ELF-1 (cell line): ENCODE measurements at regions not wholly inside any gene's neighbourhood (a gene's known extent, or its start where the extent isn't known, plus 50 kb on each side); places are given as distances from the start of the nearest gene placed in this dataset.

Experiments
- DNase-seq: peaks from one replicate; pipeline ENCODE4 v3.0.0-alpha.2; 2016; ENCODE audit warnings: low read depth, low spot score

DNA sequence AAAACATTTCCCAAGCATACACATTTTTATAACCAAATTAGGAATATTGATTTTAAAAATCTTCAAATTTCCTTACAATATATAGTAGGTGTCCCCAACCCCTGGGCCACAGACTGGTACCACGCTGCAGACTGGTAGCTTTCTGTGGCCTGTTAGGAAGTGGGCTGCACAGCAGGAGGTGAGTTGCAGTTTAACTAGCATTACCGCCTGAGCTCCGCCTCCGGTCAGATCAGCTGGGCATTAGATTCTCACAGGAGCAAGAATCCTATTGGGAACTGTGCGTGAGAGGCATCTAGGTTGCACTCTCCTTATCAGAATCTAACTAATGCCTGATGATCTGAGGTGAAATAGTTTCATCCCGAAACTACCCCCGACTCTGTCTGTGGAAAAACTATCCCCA, 62.1 kb downstream of the ZWINT start:
- DNase-seq: peak; percentile 11

DNA sequence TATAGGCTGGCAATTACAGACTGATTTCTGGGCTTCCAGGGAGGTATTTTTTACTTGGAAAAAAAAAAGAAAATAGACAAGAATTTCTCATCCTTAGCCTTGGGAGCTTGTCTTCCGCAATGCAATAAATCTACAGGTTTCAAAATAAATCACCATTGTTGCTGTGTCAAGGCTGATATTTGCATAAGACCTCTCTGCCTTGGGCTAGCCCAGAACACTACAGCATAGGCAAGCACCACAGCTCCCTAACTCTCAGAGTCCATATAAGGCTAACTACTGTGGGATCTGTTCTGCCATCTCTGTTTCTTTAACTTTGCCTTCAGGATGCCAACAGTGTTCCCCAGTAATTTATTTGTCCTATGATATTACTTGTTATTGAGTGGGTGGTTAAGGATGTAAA, 64.4 kb downstream of the ZWINT start:
- DNase-seq: no peak

DNA sequence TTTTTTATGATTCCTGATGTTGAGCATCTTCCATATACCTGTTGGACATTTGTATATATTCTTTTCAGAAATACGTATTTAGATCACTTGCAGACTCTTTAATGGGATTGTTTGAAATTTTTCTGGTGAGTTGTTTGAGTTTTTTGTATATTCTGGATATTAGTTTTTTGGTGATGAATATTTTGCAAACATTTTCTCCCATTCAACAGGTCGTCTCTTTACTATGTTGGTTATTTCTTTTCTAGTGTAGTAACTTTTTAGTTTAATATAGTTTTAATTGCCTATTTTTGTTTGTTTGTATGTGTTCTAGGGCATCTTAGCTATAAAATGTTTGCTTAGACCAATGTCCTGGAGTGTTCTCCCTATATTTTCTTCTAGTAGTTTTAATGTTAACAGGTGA, 72.7 kb downstream of the ZWINT start:
- DNase-seq: no peak

DNA sequence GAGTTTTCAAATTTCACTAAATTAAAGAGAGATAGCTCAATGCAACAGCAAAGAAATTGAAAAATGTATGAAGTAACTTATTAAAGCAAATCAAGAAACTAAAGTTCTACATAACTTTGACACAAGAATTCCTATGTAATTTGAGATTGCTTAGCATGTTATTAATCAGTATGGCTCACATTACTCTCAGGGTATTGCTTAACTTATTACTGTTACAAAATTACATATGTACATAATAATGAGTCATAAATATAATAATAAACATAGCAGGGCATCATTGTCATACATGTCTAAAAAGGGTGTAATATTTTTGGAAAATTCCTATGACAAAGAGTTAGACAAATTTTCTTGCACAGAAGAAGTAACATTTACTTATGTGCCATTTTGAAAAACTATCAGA, 75.0 kb downstream of the ZWINT start:
- no peak for DNase-seq

DNA sequence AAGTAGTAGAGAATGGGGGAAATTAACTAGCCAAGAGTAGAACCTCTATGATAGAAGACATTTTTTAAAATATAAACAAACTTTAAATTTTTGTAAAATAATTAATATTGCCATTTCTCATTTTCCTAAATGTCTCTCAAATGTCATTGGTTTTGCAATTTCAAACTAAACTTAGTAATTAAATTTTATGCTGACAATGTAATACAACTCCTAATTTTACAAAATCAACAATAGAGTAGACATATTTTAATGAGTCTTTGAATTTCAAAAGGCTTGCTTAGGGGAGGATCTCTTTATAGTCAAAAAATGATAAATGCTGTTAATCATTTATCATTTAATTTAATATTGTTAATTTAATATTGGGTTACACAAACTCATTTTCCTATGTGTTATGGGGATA, 81.8 kb downstream of the ZWINT start:
- DNase-seq: no peak

DNA sequence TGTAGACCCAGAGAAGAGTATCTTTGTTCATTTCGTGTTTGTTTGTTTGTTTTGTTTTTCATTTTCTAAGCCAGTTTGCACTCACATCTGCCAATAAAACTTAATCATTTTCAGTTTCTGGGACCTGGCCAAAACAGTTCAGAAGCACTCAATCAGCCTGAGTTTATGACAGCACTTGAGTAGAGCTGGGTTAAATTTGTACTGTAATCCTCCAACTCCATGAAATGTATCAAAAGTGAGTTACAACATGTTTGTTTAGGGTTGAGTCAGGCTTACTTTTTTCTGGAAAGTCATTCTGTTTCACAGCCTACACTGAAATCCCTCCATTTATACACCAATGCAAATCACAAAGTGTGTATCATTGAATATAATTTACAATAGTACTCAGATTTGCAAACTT, 91.9 kb downstream of the ZWINT start:
- DNase-seq: no peak

DNA sequence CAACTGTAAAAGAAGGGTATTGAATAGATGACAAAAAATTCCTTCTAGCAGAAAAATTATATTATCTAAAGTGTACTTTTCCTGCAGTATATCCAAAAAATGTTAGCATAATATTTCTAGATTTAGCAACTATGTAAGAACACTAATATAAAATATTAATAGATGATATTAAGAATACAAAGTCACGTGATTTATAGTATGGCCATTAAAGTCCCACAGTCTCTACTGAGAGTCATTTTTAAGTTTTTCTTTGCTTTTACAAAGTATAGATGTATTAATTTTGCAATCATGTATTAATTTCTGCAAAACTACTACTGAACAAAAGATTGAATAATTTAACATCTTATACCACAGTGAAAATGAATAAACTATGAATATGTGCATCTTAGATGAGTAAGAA, 94.9 kb downstream of the ZWINT start:
- no peak for DNase-seq

DNA sequence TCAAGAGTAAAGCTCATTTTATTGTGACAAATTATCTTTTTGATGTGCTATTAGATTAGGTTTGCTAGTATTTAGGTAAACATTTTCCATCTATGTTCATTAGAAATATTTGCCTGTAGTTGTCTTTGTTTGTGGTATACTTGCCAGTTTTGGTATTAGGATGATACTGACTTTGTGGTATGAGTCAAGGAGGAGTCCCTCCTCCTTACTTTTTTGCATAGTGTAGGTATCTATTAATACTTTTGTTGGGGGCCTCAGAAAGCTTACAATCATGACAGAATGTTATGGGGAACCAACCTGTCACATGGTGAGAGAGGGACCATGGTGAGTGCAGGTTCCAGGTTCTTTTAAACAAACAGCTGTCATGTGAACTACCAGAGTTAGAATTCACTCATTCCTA, 102.1 kb downstream of the ZWINT start:
- DNase-seq: no peak

DNA sequence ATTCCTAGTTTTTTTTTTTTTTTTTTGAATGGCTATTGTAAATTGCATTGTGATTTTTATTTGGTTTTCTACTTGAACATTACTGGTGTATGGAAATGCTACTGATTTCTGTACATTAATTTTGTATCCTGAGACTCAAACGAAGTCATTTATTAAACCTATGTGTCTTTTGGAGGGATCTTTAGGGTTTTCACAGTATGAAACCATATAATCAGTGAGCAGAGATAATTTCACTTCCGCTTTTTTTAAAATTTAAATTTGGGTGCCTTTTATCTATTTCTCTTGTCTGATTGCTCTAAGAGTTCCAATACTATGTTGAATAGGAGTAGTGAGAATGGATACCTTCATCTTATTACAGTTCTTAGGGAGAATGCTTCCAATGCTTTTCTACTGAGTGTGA, 102.7 kb downstream of the ZWINT start:
- DNase-seq: no peak

DNA sequence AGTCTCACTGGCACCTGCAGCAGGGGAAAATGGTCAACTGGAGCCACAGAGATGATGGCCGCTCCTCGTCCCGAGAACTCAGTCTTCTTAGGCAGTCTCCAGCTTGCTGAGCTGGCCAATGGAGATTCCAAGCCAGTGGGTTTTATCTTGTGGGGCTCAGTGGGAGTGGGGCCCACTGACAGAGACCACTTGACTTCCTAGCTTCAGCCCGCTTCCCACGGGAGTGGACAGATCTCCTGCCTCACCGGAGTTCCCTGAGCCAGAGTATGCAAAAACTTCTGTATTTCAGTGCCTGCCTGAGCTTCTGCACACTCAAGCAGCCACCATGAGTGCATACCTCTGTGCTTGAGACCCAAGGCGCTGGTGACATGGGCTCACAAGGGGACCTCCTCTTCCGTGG, 105.8 kb downstream of the ZWINT start:
- DNase-seq: no peak

DNA sequence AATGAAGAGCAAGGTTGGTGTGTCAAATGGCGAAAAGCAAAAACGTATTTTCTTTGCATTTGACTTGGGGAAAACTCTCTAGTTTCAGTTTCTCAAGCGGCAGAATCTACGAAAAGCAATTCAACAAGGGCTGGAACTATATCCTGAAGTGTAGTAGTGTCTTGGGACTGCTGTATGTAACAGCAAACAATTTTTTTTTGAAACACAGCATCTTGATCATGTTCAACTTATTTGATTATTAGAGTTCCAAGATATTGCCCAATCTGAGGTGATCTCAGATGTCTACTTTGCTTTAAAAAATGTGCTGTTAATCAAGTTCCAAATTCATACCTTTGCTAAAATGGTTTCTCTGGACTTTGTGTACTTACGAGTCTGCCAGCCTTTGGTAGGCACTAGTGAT, 120.6 kb downstream of the ZWINT start:
- no peak for DNase-seq

DNA sequence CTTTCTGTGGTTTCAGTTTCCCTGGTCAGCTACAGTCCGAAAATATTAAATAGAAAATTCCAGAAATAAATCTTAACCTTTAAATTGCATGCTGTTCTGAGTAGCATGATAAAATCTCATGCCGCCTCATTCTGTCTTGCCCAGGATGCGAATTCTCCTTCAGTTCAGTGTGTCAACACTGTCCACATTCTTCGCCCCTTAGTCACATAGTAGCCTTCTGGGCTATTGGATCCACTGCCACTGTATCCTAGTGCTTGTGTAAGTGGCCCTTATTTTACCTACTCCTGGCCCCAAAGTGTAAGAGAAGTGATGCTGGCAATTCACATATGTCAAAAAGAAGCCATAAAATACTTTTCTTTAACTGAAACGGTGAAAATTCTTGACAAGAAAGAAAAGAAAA, 129.6 kb downstream of the ZWINT start:
- no peak for DNase-seq

DNA sequence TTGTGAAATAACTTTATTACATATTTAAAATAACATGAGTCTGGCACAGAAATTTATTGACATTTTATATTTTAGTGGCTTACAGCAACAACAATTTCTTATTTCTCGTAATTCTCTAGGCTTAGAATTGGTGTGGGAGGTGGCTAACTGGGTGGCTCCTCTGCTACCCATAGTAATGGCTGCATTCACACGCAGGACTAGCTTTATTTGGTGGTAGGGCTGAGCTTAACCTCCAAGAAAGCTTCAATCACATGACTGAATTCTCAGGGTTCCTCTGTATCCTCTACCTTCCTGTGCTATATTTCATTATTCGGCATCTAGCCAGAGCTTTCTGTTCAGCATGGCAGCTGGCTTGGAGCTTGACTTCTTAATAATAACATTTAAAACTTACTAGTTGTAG, 138.8 kb downstream of the ZWINT start:
- no peak for DNase-seq

DNA sequence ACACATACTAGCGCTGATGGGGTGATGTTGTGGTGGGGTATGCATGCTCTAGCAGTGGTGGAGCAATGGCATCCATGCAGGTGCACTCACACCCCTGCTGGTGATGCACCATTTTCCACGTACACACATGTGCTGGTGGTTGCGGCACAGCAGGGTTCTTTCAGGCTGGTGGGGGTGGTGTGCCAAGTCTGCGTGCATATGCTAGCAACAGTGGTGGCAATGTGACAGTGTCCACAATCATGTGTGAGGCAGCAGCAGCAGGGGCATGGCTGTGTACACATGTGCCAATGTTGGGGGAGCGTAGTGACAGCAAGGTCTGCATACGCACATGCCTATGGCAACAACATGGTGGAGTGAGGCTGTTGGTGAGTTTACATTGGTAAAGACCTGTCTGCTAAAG, 148.1 kb downstream of the ZWINT start:
- no peak for DNase-seq

DNA sequence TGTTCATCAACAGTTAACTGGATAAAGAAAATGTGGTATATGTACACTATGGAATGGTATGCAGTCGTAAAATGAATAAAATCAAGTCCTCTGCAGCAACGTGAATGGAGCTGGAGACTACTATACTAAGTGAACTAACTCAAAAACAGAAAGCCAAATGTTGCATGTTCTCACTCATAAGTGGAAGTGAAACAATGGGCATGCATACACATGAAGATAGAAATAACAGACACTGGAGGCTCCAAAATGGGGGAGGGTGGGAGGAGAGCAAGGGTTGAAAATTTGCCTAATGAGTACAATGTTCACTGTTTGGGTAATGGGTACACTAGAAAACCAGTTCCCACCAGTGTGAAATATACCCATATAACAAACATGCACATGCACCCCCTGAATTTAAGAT, 179.5 kb downstream of the ZWINT start:
- DNase-seq: no peak

DNA sequence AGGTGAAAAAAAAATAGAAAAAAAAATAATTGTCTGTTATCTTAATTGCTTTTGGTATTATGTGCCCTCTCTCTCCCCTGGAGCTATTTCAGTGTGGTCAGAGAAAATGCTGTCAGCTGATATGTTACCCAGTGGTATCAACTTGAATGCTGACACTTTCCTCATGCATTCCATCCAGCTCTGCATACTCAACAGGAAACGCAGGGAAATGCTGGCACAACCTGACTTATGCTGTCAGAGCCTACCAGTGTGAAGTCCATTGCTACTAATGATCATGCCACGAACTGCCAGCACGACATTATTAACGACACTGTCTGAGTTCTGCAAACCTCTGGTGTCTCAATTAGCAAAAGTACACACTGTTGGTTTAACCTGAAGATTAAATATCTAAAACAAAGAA, 182.8 kb downstream of the ZWINT start:
- no peak for DNase-seq

DNA sequence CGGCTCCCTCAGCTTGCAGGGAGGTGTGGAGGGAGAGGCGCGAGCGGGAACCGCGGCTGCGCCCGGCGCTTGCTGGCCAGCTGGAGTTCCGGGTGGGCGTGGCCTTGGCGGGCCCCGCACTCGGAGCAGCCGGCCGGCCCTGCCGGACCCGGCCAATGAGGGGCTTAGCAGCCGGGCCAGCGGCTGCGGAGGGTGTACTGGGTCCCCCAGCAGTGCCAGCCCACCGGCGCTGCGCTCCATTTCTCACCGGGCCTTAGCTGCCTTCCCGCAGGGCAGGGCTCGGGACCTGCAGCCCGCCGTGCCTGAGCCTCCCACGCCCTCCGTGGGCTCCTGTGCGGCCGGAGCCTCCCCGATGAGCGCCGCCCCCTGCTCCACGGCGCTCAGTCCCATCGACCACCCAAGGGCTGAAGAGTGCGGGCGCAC, 206.0 kb downstream of the ZWINT start:
- DNase-seq: peak; percentile 80

DNA sequence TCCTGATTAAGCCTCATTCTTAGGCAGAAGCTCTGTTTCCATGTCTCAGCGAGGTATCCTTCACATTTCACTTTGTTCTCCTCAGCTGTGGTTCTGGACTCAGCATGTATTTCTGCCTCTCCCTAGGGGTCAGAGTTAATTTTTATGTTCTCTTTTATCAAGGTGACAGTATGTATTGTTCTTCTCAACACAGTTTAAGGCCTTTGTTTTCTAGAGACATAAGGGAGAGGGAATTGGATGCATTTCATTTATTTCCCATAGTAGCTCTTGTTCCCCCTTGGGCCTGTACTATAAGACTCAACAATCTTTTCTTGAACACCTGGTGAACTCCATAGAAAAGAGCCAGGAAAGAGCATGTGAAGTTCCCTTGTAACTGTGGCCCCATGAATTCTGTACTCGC, 214.3 kb downstream of the ZWINT start:
- no peak for DNase-seq

DNA sequence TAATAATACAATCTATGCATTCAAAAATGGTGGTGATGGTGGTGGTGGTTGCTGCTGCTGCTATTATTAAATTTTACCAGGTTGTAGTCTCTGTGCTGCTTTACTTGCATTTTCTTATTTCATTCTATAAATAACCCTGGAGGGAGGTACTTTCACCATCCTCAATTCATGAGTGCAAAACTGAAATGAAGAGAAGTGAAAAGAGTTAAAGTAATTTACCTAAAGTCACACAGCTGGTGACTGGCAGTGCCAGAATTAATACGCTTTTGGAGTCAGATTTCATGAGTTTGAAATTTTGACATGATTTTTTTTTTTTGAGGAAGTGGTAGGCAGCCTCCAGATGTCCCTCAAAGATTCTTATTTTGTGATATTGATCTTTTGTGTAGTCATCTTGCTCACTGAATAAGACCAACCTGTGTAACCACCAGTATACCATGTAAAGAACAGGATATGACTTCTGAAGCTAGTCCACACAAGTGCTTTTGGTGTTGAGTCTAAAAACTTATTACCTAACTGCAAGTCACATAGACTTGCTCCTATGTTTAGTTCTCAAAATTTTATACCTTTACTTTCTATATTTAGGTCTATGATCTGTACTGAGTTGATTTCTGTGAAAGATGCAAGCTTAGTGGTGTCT, 218.8 kb downstream of the ZWINT start:
- no peak for DNase-seq

DNA sequence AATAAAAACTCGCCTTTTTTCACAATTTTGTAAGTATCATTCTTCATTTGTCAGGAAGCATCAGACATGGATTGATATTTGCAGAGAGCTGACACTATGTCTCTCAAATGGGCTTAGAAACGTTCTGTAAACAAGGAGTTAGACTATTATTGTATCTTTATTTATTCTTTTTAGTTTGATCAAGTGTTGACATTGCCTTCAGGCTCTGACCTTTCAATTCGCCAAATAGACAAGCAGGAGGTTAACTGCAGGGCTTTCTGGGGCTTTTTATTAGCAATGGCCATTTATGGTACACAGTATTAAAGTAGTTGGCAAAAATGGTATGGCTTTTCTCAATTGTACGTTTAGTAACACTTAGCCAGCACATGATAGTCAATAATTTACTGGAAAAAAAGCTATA, 221.7 kb downstream of the ZWINT start:
- no peak for DNase-seq

DNA sequence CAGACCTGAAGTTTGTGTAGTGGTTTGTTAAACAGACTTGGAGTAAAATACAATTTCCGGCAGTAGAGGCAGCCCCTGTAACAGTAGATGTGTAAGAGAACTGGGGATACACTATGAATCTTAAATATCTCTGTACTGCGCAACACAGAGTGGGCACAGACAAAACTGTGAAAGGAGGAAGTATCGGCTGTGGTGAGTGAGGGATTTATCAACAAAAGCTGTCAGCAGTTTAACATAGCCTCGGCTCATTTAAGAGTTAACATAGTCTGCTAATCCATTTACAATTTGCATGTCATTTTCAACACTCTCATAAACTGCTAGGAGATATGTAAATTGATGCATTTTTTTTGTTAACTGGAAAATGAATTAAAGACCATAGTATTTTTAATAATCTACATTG, 225.2 kb downstream of the ZWINT start:
- DNase-seq: no peak

DNA sequence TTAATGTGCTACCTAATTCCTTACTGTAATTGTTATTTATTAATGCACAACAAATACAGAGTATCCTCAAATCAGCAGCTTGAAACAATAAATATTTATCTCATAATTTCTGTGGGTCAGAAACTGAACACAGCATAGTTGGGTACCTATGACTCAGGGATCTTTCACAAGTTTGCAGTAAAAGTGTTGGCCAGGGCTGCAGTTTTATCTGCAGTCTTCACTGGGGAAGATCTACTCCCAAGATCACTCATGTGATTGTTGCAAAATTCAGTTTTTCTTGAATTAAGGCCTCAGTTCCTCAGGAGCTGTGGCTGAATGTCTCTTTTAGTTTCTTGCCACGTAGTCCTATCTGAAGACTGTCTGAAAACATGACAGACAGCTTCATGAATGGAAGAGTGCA, 237.8 kb downstream of the ZWINT start:
- no peak for DNase-seq

DNA sequence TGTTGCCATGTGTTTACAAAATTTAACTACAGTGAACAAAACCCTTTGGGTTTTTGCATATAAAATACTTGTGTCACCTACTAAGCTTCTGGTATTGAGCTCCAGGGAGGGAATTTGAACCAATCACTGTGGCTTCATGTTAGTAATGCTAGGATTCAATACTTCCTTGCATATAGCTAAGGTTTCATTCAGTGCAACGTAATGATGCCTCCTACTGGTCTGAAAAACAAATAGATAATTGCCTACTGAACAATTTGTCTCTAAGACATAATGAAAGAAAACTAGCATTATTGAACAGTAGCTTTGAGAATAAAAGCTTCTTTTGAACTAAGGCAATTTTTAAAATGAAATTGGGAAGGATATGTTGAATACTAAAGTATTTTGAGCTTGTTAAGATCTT, 244.4 kb downstream of the ZWINT start:
- no peak for DNase-seq

DNA sequence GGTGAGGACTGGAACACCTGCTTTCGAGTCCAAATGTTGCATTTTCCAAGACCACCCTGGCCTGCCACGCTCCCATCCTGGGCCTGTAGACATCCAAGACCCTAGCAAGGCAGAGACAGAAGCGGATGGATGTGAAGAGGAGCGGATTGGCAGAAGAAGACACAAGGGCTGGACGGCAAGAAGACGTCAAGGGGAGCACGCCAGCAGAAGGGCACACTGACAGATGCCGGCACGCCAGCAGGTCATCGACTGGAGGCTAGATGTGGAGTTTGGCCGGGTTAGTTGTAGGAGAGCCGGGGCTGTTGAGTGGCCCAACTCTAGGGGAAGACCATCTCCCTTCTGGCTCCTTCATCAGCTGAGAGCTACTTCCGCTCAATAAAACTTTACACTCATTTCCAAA, 251.6 kb downstream of the ZWINT start:
- DNase-seq: no peak

DNA sequence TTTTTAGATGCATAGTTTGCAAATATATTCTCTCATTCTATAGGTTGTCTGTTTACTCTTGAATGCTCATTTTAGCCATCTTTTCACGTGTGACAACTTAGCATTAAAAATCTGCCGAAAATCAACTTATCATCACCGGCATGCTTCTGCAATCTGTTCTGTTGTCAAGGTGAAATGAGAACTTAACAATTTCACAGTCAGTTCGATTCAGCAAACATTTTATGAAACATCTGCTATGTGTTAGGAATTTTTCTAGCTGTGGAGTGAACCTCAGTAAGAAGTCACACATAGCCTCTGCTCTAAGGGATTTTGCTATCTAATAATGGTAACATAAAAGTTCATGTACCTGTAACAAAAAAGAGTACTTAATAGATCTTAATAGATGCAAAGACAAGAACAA, 256.1 kb downstream of the ZWINT start:
- DNase-seq: no peak
